K562 (cell line): ENCODE measurements at regions not wholly inside any gene's neighbourhood (a gene's known extent, or its start where the extent isn't known, plus 50 kb on each side); places are given as distances from the start of the nearest gene placed in this dataset.

ENCODE experiments used
- ATAC-seq: fragments of 200-7000 bp; cut with Tn5 transposase; 3 replicates; pipeline ENCODE4 v1.9.1; 2020; ENCODE audit warnings: moderate library complexity
- BruUV-seq: library from RNA; stranded (reverse); fragments of 400-500 nt; replicated peaks from 2 replicates; lab custom pipeline; 2021; lab: Mats Ljungman, UMichigan
- CTCF ChIA-PET: fragments of 300-600 bp; formaldehyde crosslinking; extraction: SDS; loops from one replicate; lab custom pipeline; 2021; ENCODE audit warnings: low intra/inter-chr PET ratio; lab: Yijun Ruan, JAX
- POLR2A ChIA-PET: fragments of 300-600, 350-650 bp; sonication (Branson Sonifier 250); formaldehyde crosslinking; extraction: SDS; loops from one replicate; lab custom pipeline; 2021; ENCODE audit warnings: antibody characterized with exemption, inconsistent platforms; lab: Yijun Ruan, JAX
- DNase-seq, 4 experiments: peaks; one replicate each; pipeline versions ENCODE4 v3.0.0 to v3.0.0-alpha.2; 2011 to 2018; ENCODE audit warnings: low spot score in 3 of 4, mixed read lengths in 3 of 4; ENCODE audit errors: extremely low read depth in 1 of 4
- FAIRE-seq: peaks from 2 replicates; lab custom pipeline; 2011; peaks lifted over from hg19 to GRCh38; lab: Jason Lieb, UNC
- H2AFZ ChIP-seq: 2 replicates; pipeline ENCODE4 v1.6.0; 2011; ENCODE audit warnings: low read depth, low read length, control low read depth, inconsistent platforms
- H3K27ac ChIP-seq: fragments of 200-600 bp; 3 replicates; pipeline ENCODE4 v1.8.0; 2011; ENCODE audit warnings: low read depth, mild to moderate bottlenecking, control low read depth, inconsistent platforms, low read length, moderate library complexity, mixed read lengths; ENCODE audit errors: extremely low read depth
- H3K27me3 ChIP-seq, 2 experiments: fragments of 300-600 bp in 1 of 2; 2 replicates in 1 of 2; 3 replicates in 1 of 2; pipeline versions ENCODE4 v1.6.0 to v1.8.0; 2011; ENCODE audit warnings: inconsistent platforms in 2 of 2, low read length in 2 of 2, mild to moderate bottlenecking in 1 of 2, mixed read lengths in 1 of 2, moderate library complexity in 1 of 2; ENCODE audit not compliant: control insufficient read depth in 2 of 2, insufficient read depth in 2 of 2
- H3K36me3 ChIP-seq: fragments of 300-600 bp; 3 replicates; pipeline ENCODE4 v1.8.0; 2011; ENCODE audit warnings: mild to moderate bottlenecking, low read length, inconsistent platforms; ENCODE audit not compliant: control insufficient read depth, insufficient read depth
- H3K4me1 ChIP-seq, 2 experiments: fragments of 200-600 bp in 1 of 2; replicated peaks in 1 of 2; 2 replicates in 1 of 2; 3 replicates in 1 of 2; pipeline versions ENCODE4 v1.5.1 to v1.8.0; 2011; ENCODE audit warnings: inconsistent platforms in 2 of 2, low read length in 2 of 2, mild to moderate bottlenecking in 1 of 2, mixed read lengths in 1 of 2, moderate library complexity in 1 of 2; ENCODE audit not compliant: control insufficient read depth in 2 of 2, insufficient read depth in 2 of 2
- H3K4me2 ChIP-seq: 2 replicates; pipeline ENCODE4 v1.6.1; 2011; ENCODE audit warnings: low read length, control low read depth, inconsistent platforms, mixed read lengths; ENCODE audit not compliant: insufficient read depth
- H3K4me3 ChIP-seq: fragments of 200-600 bp; sonication (generic), shearing (Covaris generic); 2 replicates; pipeline ENCODE4 v1.5.1; 2016; ENCODE audit warnings: control low read depth, inconsistent platforms
- H3K79me2 ChIP-seq: fragments of 200-600 bp; 3 replicates; pipeline ENCODE4 v1.8.0; 2011; ENCODE audit warnings: low read length, inconsistent platforms; ENCODE audit not compliant: control insufficient read depth, insufficient read depth
- H3K9ac ChIP-seq, 2 experiments: 2 replicates each; pipeline versions ENCODE4 v1.6.0 to v1.6.1; 2011; ENCODE audit warnings: low read depth in 2 of 2, low read length in 2 of 2, control low read depth in 1 of 2, inconsistent platforms in 1 of 2, mild to moderate bottlenecking in 1 of 2, mixed read lengths in 1 of 2; ENCODE audit not compliant: insufficient read depth in 1 of 2
- H3K9me1 ChIP-seq: one replicate; pipeline ENCODE4 v1.6.0; 2011; ENCODE audit warnings: inconsistent platforms, mild to moderate bottlenecking, low read length, moderate library complexity; ENCODE audit not compliant: control insufficient read depth, insufficient read depth
- H3K9me3 ChIP-seq: replicated peaks from 2 replicates; pipeline ENCODE4 v1.5.1; 2011; ENCODE audit warnings: low read depth, low read length, inconsistent platforms; ENCODE audit not compliant: control insufficient read depth, insufficient read depth
- H4K20me1 ChIP-seq: replicated peaks from 2 replicates; pipeline ENCODE4 v1.6.1; 2011; ENCODE audit warnings: low read length, inconsistent platforms, mixed read lengths; ENCODE audit not compliant: control insufficient read depth, insufficient read depth
- BCOR ChIP-seq: fragments of 450-650 bp; IDR thresholded peaks from 2 replicates; pipeline ENCODE4 v1.6.1; 2016
- CBX1 ChIP-seq: sonication (generic); IDR thresholded peaks from 2 replicates; pipeline ENCODE4 v1.6.1; 2016; ENCODE audit warnings: antibody characterized with exemption, low read depth, mild to moderate bottlenecking
- EP400 ChIP-seq: fragments of 450-650 bp; IDR thresholded peaks from 2 replicates; pipeline ENCODE4 v1.6.1; 2017; ENCODE audit warnings: antibody characterized with exemption, mild to moderate bottlenecking, moderate library complexity
- HDAC2 ChIP-seq: fragments of 450-650 bp; IDR thresholded peaks from 2 replicates; pipeline ENCODE4 v1.6.1; 2016; ENCODE audit warnings: mild to moderate bottlenecking
- HNRNPK ChIP-seq: fragments of 200-400 bp; formaldehyde crosslinking; IDR thresholded peaks from one replicate; pipeline ENCODE4 v1.6.1; 2018; ENCODE audit warnings: mild to moderate bottlenecking, low read depth, low read length; ENCODE audit not compliant: poor library complexity, severe bottlenecking
- PYGO2 ChIP-seq: fragments of 450-650 bp; IDR thresholded peaks from 2 replicates; pipeline ENCODE4 v1.6.1; 2016; ENCODE audit warnings: mild to moderate bottlenecking, missing genetic modification characterization, moderate library complexity, missing compliant biosample characterization
- RCOR1 ChIP-seq, 2 experiments: IDR thresholded peaks; 2 replicates each; pipeline ENCODE4 v1.6.1; 2012; ENCODE audit warnings: low read depth in 2 of 2, low read length in 2 of 2, borderline replicate concordance in 1 of 2, improper control_type of control experiment in 1 of 2
- SMAD2 ChIP-seq: fragments of 150-350 bp; IDR thresholded peaks from 2 replicates; pipeline ENCODE4 v1.6.1; 2014; ENCODE audit warnings: low read depth, mild to moderate bottlenecking, low read length
- SMARCA5 ChIP-seq: fragments of 450-650 bp; IDR thresholded peaks from 2 replicates; pipeline ENCODE4 v1.6.1; 2016
- ZBTB7A ChIP-seq: IDR thresholded peaks from 2 replicates; pipeline ENCODE4 v1.6.1; 2011; ENCODE audit warnings: low read depth, mild to moderate bottlenecking, low read length, moderate library complexity, borderline replicate concordance; ENCODE audit not compliant: control insufficient read depth
- WGBS: fragments of 100-300 bp; shearing (Covaris generic); methylation state at CpG from one replicate; pipeline ENCODE4 v1.1.6; 2016; ENCODE audit warnings: low coverage, mixed read lengths; ENCODE audit not compliant: insufficient coverage; ENCODE audit errors: missing lambda C conversion rate; 5-methylcytosine and 5-hydroxymethylcytosine counted together
- in situ Hi-C: fragments of 300-500 bp; cut with MboI; formaldehyde crosslinking; loops from 4 replicates; pipeline ENCODE4 v1.15.0; 2018; ENCODE audit warnings: inconsistent platforms, mixed read lengths
- intact Hi-C: fragments of 100-400 bp; cut with micrococcal nuclease; formaldehyde crosslinking; loops from 2 replicates; pipeline ENCODE4 v1.14.2; 2022
- TF ChIP-seq, protein P1 (sequence below), 2 experiments: fragments of 450-650 bp in 1 of 2; IDR thresholded peaks; 2 replicates each; pipeline ENCODE4 v1.6.1; 2011 to 2017; ENCODE audit warnings: low read depth in 2 of 2, antibody characterized with exemption in 1 of 2, borderline replicate concordance in 1 of 2, low read length in 1 of 2, mild to moderate bottlenecking in 1 of 2, mixed read lengths in 1 of 2; ENCODE audit not compliant: control insufficient read depth in 1 of 2
- TF ChIP-seq, protein P2 (sequence below): fragments of 250-450 bp; sonication (Bioruptor Pico); IDR thresholded peaks from 2 replicates; pipeline ENCODE4 v1.8.0; 2022; ENCODE audit warnings: inconsistent platforms, mild to moderate bottlenecking, moderate library complexity, borderline replicate concordance
- TF ChIP-seq, protein P3 (sequence below): IDR thresholded peaks from 2 replicates; pipeline ENCODE4 v1.6.1; 2011; ENCODE audit warnings: borderline replicate concordance, low read depth, mild to moderate bottlenecking, moderate library complexity, low read length; ENCODE audit not compliant: insufficient read depth, poor library complexity, severe bottlenecking

DNA sequence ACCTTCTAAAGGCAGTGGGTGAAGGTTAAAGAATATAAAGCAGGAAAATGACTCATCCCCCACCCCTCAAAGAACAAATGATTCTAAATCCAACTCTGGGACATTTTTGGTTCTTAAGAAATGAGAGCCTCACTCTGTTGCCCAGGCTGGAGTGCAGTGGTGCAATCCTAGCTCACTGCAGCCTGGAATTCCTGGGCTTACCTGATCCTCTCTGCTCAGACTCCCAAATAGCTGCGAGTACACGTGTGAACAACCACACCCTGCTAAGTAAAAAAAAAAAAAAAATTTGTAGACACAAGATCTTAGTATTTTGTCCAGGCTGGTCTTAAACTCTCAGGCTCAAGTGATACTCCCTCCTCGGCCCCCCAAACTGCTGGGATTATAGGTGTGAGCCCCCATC lies 298.8 kb upstream of the MAF start (continued):
- TF ChIP-seq, protein P1, sequence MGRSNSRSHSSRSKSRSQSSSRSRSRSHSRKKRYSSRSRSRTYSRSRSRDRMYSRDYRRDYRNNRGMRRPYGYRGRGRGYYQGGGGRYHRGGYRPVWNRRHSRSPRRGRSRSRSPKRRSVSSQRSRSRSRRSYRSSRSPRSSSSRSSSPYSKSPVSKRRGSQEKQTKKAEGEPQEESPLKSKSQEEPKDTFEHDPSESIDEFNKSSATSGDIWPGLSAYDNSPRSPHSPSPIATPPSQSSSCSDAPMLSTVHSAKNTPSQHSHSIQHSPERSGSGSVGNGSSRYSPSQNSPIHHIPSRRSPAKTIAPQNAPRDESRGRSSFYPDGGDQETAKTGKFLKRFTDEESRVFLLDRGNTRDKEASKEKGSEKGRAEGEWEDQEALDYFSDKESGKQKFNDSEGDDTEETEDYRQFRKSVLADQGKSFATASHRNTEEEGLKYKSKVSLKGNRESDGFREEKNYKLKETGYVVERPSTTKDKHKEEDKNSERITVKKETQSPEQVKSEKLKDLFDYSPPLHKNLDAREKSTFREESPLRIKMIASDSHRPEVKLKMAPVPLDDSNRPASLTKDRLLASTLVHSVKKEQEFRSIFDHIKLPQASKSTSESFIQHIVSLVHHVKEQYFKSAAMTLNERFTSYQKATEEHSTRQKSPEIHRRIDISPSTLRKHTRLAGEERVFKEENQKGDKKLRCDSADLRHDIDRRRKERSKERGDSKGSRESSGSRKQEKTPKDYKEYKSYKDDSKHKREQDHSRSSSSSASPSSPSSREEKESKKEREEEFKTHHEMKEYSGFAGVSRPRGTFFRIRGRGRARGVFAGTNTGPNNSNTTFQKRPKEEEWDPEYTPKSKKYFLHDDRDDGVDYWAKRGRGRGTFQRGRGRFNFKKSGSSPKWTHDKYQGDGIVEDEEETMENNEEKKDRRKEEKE (IDR thresholded peaks at IDR 0.05; ENCODE audit: borderline replicate concordance in 1 of 2, control insufficient read depth in 1 of 2, low read depth in 2 of 2, low read length in 1 of 2), result no peak
- TF ChIP-seq ZBTB7A, result no peak
- TF ChIP-seq, all 486 proteins: peak for 0

- in situ Hi-C loops, result no loop called here
- FAIRE-seq (no peak), DNase-seq (no peak), ATAC-seq (no peak)
- CTCF ChIA-PET, result no interaction called here
- Histone ChIP-seq H3K9me1 (no peaks in the 10 kb centered on the region), H3K27ac (no peak overlapping the region), H3K4me2 (no peak overlapping the region), H3K36me3 (no peaks in the 10 kb centered on the region), H3K9me3 (no peaks in the 10 kb centered on the region), H3K4me1 (peaks cover 0 to 16% of the 10 kb centered on the region in 2 experiments; a peak in 4 of 5 replicates), H3K4me3 (no peak overlapping the region), H3K27me3 (no peaks in the 10 kb centered on the region), H3K79me2 (no peaks in the 10 kb centered on the region), H3K9ac (no peak overlapping the region), H4K20me1 (no peaks in the 10 kb centered on the region), H2AFZ (no peak overlapping the region)
- POLR2A ChIA-PET, result interaction anchor here (0.6 to 1.5 kb wide), 2 partner anchors 25 to 509 kb away, joined by 3 read pairs; no protein-coding TSS in a partner anchor
- intact Hi-C loops, result loop anchor here (5.0 kb wide), 1 partner anchor 74 kb away; no protein-coding TSS in a partner anchor
- BruUV-seq, result no TSS peak
- WGBS, result 71% methylated on average over 3 of the region's 3 CpGs
- TF ChIP-seq HDAC2 (peak; percentile 75; the same call in 1 of the 2 replicates), SMAD2 (no peak), PYGO2 (tag) (0 out of 2 replicates have a peak, but pooled peaks have one; percentile 39), CBX1 (peak; percentile 51; the same call in 1 of the 2 replicates), EP400 (no peak), BCOR (peak; percentile 82), RCOR1 (IDR thresholded peaks at IDR 0.05; ENCODE audit: borderline replicate concordance in 1 of 2, low read depth in 2 of 2, low read length in 2 of 2) (peak in 1 of 2 experiments; percentile 61; a peak in 1 of 4 replicates), HNRNPK (no peak), SMARCA5 (0 out of 2 replicates have a peak, but pooled peaks have one; percentile 38)
- TF ChIP-seq, protein P2, sequence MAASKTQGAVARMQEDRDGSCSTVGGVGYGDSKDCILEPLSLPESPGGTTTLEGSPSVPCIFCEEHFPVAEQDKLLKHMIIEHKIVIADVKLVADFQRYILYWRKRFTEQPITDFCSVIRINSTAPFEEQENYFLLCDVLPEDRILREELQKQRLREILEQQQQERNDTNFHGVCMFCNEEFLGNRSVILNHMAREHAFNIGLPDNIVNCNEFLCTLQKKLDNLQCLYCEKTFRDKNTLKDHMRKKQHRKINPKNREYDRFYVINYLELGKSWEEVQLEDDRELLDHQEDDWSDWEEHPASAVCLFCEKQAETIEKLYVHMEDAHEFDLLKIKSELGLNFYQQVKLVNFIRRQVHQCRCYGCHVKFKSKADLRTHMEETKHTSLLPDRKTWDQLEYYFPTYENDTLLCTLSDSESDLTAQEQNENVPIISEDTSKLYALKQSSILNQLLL (CRISPR knock-in tag), result no peak
- TF ChIP-seq, protein P3, sequence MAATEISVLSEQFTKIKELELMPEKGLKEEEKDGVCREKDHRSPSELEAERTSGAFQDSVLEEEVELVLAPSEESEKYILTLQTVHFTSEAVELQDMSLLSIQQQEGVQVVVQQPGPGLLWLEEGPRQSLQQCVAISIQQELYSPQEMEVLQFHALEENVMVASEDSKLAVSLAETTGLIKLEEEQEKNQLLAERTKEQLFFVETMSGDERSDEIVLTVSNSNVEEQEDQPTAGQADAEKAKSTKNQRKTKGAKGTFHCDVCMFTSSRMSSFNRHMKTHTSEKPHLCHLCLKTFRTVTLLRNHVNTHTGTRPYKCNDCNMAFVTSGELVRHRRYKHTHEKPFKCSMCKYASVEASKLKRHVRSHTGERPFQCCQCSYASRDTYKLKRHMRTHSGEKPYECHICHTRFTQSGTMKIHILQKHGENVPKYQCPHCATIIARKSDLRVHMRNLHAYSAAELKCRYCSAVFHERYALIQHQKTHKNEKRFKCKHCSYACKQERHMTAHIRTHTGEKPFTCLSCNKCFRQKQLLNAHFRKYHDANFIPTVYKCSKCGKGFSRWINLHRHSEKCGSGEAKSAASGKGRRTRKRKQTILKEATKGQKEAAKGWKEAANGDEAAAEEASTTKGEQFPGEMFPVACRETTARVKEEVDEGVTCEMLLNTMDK, result no peak
Measured at GRCh38 chr16:79898703-79899102, 298.2 kb upstream of the MAF start.
